Adrenal gland (tissue), 5 donors: ENCODE measurements at regions not wholly inside any gene's neighbourhood (a gene's known extent, or its start where the extent isn't known, plus 50 kb on each side); places are given as distances from the start of the nearest gene placed in this dataset.

ENCODE experiments used
- POLR2A ChIP-seq, 2 donors: fragments of 450-650 bp; IDR thresholded peaks; one replicate each; pipeline ENCODE4 v1.6.1; 2017; ENCODE audit warnings: antibody characterized with exemption in 2 of 2, mild to moderate bottlenecking in 2 of 2, moderate library complexity in 1 of 2
- TF ChIP-seq, protein P1 (sequence below), 6 experiments: fragments of 450-650 bp in 4 of 6; fragments of 200-600 bp in 2 of 6; sonication (generic) in 1 of 6; IDR thresholded peaks; 1 replicate in 5 of 6; 2 replicates in 1 of 6; pipeline versions ENCODE4 v1.5.1 to v1.8.0; 2016 to 2021; ENCODE audit warnings: antibody characterized with exemption in 6 of 6, mild to moderate bottlenecking in 2 of 6, moderate library complexity in 1 of 6
- donor health status: DM: no; HTN: no; CAD: no.

DNA sequence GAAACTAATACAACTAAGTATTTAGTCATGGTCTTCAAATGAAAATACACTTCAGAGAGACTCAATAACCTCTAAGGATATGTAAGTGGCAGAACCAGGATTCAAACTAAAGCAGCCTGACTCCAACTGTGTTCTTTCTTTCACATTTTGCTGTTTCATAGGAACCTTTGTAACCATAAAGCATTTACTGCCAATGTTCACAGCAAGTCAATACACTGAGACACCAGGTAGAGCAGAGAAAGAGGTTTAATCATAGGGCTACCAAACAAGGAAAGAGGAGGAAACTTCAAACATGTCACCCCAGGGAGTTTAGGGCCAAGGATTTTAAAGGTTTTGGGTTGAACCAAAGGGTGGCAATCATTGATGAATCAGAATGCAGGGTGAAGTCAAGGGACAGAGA lies 263.1 kb upstream of the PTGER4 start:
- TF ChIP-seq, protein P1, sequence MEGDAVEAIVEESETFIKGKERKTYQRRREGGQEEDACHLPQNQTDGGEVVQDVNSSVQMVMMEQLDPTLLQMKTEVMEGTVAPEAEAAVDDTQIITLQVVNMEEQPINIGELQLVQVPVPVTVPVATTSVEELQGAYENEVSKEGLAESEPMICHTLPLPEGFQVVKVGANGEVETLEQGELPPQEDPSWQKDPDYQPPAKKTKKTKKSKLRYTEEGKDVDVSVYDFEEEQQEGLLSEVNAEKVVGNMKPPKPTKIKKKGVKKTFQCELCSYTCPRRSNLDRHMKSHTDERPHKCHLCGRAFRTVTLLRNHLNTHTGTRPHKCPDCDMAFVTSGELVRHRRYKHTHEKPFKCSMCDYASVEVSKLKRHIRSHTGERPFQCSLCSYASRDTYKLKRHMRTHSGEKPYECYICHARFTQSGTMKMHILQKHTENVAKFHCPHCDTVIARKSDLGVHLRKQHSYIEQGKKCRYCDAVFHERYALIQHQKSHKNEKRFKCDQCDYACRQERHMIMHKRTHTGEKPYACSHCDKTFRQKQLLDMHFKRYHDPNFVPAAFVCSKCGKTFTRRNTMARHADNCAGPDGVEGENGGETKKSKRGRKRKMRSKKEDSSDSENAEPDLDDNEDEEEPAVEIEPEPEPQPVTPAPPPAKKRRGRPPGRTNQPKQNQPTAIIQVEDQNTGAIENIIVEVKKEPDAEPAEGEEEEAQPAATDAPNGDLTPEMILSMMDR (IDR thresholded peaks at IDR 0.05): no peak
- no peak for TF ChIP-seq POLR2A (IDR thresholded peaks at IDR 0.05)
